Ecto neural progenitor cell (in vitro differentiated cells): ENCODE measurements at regions not wholly inside any gene's neighbourhood (a gene's known extent, or its start where the extent isn't known, plus 50 kb on each side); places are given as distances from the start of the nearest gene placed in this dataset.
"Not testable (repeated sequence)": the region's sequence is repeated elsewhere in the genome, so short reads cannot be mapped to it uniquely, and the experiment has no call there.

Experiments
- DNase-seq: peaks from one replicate; pipeline ENCODE4 v3.0.0-alpha.2; 2018; ENCODE audit warnings: low spot score

DNA sequence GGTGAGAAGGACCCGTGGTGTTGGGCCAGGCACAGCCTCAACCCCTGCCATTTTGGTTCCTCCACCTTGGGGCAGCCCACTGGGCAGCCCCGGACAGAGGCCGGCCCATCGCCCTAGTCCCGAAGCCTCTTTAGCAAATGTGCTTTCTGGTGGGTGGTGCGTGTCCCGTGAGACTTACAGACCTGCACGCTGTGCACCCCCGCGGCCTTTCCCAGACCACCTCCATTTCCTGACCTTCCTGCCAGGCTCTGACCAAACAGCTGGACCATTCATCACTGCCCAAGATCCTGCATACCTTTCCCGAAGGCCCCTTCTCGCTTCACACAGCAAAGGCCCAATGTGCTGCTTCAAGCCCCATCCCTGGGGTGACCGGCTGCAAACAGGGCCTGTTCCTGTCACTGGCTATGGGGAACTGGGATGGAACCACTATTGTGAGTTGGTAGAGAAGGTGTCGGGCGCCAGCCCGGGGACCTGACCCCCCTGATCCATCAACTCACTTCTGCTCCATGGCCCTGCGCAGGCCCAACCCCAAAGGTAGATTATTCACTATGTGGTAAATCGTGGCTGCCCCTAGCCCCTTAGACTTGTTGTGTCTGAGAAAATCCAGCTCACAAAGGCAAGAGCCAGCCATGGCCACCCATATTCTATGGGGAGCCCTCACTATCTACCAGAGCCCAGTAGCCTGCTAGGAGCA is 341.0 kb downstream of the EIPR1 start:
- DNase-seq = no peak

DNA sequence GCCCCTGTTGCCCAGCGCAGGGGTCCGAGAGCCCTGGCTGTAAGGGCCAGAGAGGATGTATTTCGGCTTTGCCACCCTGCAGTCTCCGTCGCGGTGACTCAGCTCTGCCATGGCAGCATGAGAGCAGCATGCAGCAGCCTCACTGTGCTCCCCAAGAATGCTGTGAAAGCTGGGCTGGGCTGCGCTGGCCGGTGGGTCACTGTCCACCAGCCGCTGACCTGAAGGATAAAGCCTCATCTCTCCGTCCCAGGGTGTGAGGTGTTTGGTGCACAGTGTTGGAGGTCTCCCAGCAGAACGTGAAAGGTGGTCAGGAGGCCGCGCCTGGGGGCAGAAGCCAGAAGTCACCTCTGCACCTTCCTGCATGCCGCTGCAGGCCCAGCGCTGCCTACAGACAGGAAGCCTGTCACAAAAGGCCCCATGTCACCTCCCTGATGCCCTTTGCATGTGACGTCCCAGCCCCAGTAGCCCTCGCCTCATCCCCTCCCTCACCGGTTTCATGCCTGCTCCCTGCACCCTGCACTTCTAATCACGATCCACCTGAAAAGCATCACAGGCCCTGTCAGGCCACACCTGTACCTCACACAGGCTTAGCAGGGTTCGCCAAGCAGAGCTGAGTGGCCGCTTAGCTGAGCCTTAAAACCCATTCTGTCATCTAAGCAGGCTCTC is 342.1 kb downstream of the EIPR1 start:
- no peak for DNase-seq

DNA sequence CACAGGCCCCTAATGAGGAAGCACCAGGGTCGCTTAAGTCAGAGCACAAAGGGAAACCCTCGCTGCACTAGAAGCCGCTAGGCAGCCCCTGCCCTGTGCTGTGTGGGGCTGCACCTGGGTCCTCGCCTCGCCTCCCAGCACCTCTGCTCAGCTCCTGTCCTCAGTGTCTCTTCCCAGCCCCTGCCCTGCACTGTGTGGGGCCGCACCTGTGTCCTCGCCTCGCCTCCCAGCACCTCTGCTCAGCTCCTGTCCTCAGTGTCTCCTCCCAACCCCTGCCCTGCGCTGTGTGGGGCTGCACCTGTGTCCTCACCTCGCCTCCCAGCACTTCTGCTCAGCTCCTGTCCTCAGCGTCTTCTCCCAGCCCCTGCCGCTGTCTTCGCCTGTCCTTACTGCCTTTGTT is 342.8 kb downstream of the EIPR1 start:
- no peak for DNase-seq

DNA sequence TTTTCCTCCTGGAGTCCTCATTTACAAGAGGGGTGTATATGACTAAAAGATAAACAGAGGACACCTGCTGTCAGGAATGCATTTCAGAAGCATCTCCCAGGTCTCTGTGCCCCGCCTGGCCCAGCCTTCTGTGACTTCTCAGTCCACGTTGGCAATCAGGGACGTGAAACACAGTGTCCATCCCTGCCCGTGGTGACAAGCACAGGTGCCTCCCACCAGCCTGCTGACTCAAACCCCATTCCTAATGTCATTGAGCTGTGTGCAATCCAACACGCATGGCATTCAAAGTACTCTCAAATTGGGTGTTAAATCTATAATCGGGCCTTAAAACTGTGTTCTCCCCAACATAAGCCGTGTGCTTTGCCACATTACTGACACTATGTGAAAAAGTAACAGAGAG is 343.2 kb downstream of the EIPR1 start:
- DNase-seq = no peak

DNA sequence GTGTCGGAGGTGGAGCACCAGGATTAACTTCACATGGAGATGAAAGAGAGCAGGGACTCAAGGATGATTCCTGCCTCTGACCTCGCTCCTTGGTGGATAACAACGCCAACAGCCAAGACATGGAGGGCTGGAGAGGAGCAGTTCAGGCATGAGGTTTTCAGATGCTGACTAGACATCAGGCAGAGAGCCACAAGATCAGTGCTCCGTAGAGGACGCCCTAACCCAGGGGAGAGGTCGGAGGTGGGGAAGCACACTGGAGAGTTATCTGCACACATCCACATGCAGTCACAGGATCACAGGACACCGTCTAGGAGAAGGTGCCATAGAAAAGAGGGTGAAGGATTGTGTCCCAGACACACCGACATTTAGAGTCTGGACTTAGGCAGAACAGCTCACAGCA is 344.3 kb downstream of the EIPR1 start:
- DNase-seq = no peak

DNA sequence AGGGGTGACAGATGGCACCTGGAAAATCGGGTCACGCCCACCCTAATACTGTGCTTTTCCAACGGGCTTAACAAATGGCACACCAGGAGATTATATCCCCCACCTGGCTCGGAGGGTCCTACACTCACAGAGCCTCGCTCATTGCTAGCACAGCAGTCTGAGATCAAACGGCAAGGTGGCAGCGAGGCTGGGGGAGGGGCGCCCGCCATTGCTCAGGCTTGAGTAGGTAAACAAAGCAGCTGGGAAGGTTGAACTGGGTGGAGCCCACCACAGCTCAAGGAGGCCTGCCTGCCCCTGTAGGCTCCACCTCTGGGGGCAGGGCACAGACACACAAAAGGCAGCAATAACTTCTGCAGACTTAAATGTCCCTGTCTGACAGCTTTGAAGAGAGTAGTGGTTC is 346.8 kb downstream of the EIPR1 start:
- DNase-seq = not testable (repeated sequence)

DNA sequence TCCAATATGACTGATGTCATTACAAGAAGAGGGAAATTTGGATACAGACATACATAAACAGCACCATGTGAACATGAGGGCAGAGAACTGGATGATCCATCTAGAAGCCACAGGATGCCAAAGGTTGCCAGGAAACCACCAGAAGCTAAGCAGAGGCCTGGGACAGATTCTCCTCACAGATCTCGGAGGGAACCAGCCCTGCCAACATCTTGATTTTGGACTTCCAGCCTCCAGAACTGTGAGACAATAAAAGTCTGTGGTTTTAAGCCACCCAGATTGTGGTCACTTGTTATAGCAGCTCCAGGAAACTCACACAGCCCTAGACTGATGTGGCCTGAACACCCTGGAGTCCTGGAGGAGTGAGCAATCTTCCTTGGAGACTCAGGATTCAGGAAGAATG is 351.6 kb downstream of the EIPR1 start:
- DNase-seq = peak; percentile 30

DNA sequence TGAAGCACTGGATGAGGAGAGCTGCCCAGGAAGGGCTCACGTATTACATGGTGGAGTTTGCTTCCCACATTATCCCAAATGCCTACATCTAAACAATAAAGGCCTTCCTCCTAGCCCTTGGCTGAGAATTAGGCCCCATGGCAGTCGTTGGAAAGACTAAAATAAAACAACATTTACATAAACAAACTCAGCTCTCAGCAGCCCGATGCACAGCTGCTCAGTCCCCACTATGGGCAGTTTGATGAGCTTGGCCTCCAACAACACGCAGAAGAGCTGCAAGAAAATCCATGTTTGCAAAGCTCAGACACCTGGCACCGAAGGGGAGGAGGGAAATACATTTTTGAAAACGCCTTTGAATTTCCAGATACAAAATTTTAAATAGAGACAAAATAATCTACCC is 352.4 kb downstream of the EIPR1 start:
- peak; percentile 20 for DNase-seq

DNA sequence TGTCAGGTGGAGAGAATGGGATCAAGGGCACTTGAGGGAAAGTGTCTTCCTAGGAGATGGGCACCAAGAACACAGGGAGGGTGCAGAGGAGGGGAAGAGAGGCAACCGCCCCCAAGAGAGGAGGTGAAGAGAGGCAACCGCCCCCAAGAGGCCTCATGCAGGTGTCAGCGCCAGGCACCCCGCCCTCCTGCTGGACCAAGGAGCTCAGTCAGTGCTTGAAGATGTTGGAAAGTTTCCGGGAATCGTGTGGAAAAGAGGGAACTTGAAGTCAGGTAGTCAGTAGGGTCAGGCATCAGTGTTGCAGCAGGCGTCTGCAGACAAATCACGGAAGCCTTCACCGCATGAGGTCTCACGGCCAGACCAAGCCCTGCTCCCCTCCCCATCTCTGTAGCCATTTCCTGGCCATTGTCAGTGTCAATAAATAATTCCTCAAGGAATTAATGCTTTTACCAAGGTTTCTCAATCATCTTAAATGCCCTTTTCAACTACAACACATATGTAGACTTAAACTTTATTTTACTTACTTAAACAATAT is 353.1 kb downstream of the EIPR1 start:
- peak; percentile 19 for DNase-seq

DNA sequence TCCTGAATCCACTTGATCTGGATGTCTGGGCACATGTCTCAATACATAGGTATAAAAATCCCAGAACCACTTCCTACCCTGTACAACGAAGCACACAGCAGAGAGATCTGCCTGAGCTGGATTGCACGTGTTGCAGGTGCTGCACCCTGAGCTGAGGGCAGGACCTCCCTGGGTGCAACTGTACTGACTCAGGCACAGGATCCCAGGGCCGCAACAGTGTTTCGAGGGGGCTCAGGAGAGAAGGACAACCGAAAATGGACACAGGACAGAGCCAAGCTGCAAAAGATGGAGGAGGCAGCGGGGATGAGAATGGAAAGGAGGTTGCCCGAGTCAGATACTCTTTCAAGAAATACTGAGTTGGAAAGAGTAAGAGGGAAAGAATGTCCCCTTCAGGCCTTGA is 354.1 kb downstream of the EIPR1 start:
- peak; percentile 14 for DNase-seq

DNA sequence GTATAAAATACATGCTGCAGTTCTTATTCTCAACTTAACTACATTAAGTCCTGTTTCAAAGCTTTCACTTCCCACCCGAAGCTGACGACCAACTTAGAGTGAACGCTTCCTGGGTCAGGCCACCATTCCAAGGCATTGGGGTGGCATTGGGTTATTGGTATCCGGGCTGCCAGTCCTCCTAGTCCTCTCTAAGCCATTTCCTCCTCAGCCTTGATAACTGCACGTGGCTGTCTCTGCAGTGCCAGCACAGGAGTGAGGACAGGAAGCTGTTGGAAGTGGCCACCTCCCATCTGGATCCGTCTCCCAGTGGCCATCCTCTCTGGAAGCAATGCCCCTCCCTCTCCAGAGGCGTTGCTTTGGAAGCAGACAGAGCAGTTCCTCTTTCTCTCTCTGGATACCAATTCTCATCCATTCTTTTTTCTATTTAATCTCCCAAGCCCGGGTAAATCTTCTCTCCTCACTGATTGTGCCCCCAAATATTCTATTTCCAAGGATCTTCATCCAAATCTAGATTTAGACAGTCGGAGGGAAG is 354.7 kb downstream of the EIPR1 start:
- DNase-seq = peak; percentile 8

DNA sequence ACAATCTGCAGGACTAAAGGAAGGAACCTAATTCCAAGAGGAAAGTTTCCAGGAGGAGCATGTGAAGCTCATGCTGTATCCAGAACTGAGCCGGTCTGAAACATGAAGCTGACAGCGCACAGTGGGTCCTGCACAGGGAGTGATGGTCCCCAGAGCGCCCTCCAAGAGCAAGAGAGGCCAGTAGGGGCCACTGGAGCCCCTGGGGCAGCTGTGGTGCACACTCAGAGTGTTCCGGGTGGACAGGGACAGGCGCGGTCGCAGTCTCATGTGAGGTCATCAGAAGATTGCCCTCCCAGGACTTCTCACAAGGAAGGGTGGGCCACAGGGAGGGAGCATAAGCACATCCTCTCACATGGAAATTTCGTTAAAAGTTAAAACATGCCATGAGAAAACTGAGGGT is 355.9 kb downstream of the EIPR1 start:
- peak; percentile 34 for DNase-seq

DNA sequence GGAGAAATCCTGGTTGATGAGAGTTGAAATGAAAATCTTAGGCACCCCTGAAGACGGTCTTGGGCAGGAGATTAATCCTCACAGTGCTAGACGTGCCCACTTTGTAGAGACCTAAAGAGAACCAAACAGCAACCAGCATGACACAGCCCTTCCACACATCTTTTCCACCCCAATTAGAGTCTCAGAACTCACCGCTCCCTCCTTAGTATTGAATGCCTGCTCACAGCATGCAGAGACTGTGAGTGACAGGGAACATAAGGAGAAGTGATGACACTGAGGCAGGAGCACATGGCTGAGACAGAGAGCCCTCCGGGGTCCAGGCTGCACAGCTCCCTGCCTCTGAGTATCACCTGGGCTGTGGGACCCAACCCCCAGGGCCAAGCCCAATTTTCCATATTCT is 367.6 kb downstream of the EIPR1 start:
- no peak for DNase-seq

DNA sequence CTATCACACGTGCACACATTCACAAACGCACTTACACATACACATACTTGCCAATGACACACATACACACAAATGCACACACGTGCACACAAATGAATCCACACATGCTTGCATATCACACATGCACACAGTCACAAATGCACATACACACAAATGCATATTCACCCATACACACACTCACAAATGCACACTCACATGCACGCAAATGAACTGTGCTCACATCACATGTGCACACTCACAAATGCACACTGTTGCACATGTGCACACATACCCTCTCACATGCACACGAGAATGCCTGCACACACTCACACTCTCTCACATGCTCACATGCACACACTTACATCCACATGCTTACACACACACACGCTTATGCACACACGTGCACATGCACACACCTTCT is 368.1 kb downstream of the EIPR1 start:
- DNase-seq = peak; percentile 17

DNA sequence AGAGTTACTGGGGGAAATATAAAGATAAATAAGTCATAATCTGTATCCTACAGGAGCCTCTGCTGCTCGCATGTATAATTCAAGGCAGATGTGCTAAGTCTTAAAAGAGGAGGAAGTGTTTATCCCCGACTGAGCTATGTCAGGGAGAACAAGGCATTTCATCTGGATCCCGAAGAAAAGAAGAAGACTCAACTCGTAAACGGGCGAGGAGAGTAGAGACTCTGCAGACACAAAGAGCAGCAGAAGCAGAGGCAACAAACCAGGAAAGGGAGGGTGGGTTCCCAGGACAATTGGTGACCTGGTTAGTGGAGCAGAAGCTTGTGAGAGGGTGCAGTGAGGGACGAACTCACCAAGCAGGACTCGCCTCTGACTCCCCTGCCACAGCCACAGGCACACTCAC is 368.6 kb downstream of the EIPR1 start:
- no peak for DNase-seq

DNA sequence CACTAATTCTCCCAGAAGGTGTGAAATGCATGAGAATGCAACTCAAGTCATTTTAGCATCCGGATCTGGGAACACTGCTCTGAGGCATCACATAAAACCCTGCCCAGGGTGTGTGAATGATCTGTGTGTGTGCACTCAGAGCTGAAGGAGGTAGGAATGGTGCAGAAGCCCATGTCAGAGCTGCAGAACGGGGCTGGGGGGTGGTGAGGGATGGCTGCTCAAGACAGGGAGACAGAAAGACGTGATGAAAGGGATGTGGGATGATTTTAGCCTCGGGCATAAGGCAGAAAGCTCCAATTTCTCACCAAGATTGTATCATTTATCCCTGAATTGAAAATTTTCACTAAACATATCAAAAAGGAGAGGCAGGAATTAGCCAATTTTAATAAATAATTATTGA is 369.1 kb downstream of the EIPR1 start:
- DNase-seq = peak; percentile 35

DNA sequence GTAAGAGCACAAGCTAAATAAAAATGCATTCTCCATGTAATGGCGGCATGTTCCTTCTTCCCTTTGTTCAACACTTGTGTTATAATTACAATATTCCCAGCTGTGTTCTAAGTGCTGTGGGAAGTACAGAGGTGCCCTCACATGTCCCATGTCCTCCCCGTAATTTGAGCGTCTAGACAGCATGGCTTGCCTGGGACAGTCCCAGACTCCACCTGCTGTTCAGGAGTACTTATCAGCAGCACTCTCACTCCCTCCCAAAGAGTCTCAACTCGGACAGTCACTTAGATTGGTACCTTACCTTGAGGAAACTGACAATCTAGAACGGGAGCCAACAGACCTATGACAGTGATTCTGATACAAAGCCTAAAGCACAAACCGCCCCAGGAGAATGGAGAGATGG is 370.5 kb downstream of the EIPR1 start:
- peak; percentile 17 for DNase-seq

DNA sequence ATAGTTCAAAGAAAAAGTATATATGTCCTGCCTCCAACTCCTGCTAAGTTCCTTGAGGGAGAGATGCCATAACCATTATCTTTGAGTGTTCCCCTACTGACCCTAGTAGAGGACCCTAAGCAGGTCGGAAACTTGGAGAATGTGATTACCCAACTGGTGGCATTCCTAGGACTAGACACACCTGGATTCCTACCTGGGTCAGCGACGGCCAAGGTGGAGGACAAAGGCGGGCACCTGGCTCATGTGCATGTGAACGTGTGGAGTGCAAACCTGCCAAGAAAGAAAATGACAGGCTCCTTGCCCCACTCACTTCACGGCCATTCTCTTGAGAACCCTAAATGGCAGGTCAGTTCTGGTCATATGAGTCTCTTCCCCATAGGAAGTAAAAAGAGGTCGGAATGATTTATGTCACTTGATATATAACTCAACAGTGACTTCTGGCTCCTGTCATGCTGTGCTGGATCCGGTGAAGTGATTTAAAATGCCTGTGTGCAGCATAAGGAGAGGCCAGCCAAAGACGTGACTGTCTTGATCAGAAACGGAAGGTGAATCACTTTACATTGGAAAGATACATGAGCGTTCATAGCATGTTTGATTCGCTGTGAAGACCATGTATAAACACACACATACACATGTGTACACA is 371.6 kb downstream of the EIPR1 start:
- DNase-seq = peak; percentile 11

DNA sequence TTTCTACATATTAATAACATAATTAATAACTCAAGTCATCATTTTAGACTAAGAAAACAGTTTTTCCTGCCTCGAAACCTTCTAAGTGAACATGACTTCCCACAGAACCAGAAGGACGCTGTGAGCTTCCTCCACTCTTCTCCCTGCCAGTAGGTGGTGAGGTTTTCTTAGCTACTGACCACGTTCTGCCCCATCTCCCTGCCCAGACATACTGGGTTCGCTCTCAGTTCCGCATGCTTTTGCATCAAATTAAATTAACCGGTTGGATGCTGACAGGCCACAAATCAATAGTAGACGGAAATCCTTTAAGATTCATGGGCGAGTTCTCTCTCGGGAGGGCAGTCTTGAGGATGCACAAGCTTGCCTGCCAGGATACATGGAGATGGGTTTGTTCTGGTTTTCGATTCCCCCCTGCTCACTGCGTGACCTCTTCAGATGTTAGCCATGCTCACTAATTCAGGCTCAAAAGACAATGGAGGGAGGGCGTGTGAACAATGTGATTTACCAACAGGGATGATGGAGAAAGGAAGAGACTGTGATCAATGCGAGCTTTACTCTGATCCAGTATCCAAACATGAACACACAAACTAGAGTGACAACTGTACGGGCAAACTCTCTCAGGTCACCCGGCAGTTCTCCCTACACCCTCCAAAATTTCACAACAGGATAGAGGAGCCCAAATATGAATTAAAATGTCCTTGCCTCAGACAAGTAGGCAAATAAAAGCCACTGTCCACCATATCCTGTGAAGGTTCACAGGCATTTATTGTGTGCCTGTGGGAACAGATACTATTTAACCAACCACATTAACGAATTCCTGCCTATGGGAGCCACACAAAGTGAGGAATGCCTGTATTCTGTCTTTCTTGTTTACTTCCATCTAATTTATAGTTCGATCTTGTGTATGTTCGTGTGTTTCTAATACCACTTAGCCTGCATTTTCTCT is 375.7 kb downstream of the EIPR1 start:
- peak; percentile 44 for DNase-seq

DNA sequence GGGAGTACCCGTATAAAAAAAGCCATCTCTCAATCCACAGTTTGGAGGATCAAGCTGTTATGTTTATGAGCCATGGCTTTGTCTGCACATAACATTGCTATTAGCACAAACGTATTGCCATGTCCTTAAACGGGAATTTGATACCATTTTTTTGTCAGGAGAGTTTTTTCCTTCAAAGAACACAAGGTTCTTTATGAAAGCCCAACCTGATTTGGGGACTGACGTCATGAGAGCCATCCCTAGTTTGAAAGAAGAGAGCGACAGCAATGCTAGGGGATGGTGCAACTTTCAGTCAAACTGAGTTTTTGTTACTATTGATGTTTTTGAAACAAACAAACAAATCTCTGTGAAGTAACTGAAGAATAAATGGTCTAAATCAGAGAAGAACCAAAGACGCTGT is 376.6 kb downstream of the EIPR1 start:
- DNase-seq = no peak

DNA sequence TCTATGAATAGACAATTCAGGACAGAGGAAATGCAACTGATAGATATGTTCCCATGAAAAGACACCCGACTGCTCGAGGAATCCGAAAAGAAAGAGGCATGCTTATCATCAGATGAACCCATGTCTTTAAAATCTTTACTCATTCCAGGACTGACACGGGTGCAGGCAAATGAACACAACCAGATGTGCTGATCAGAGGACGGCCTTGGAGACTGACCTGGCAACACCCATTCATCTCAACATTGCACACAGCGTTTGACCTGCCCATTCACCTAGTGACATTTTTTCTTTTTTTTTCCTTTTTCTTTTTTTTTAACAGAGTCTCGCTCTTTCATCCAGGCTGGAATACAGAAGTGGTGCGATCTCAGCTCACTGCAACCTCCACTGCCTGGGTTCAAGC is 377.5 kb downstream of the EIPR1 start:
- DNase-seq = no peak

DNA sequence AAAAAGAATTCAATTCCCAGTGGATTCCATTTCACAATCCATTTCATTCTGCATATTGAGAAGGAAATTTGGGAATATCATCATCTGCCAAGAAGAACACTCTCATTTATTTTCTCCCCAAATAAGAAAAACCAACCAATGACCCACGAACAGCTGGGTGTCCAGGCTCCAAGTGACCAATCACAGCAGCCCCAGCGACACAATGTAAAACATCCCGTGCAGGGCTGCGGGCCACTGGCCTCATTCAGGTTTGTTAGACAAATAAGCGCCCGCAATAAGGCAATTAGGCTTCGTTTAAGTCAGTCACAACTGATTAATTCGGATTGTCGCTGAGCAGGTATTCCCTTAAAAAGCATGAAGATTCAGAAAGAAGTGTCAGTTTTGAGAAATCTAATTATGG is 378.6 kb downstream of the EIPR1 start:
- no peak for DNase-seq
